ENCODE measurements at regions not wholly inside any gene's neighbourhood (a gene's known extent, or its start where the extent isn't known, plus 50 kb on each side); places are given as distances from the start of the nearest gene placed in this dataset.

DNA sequence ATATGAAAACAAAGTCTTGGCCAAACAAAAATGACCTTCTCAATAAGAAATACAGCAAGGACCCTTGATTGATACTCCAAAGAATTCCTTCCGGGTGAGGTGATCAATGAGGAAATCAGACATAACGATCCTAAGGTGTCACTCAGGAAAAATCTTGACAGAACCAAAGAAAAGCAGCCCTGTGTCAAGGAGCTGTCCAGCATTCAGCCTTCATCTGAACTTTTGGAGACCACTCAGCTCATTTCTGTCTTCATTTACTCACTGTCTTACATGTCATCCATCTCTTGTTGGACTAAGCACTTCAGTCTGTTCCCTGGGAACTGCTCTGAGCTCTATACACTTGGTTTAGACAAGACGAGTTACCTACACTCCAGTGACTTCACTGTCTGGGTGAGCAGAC lies 179.9 kb downstream of the GRIN2B start:
- TF ChIP-seq, protein P1, sequence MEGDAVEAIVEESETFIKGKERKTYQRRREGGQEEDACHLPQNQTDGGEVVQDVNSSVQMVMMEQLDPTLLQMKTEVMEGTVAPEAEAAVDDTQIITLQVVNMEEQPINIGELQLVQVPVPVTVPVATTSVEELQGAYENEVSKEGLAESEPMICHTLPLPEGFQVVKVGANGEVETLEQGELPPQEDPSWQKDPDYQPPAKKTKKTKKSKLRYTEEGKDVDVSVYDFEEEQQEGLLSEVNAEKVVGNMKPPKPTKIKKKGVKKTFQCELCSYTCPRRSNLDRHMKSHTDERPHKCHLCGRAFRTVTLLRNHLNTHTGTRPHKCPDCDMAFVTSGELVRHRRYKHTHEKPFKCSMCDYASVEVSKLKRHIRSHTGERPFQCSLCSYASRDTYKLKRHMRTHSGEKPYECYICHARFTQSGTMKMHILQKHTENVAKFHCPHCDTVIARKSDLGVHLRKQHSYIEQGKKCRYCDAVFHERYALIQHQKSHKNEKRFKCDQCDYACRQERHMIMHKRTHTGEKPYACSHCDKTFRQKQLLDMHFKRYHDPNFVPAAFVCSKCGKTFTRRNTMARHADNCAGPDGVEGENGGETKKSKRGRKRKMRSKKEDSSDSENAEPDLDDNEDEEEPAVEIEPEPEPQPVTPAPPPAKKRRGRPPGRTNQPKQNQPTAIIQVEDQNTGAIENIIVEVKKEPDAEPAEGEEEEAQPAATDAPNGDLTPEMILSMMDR (IDR thresholded peaks at IDR 0.05; ENCODE audit: low read depth, low read length, poor library complexity, severe bottlenecking), result no peak
- no peak for TF ChIP-seq EZH2phosphoT487 (IDR thresholded peaks at IDR 0.05; ENCODE audit: borderline replicate concordance, low read length)
